Neural cell (in vitro differentiated cells): ENCODE measurements at regions not wholly inside any gene's neighbourhood (a gene's known extent, or its start where the extent isn't known, plus 50 kb on each side); places are given as distances from the start of the nearest gene placed in this dataset.

Experiments
- H2AFZ ChIP-seq: fragments of 200-600, 300-800 bp; sonication (generic), shearing (Covaris generic); 2 replicates; pipeline ENCODE4 v1.6.0; 2014; ENCODE audit warnings: low read depth, mild to moderate bottlenecking, antibody characterized with exemption, low read length, moderate library complexity
- H3F3A ChIP-seq: fragments of 200-600 bp; shearing (Covaris generic); 2 replicates; pipeline ENCODE4 v1.6.1; 2016; ENCODE audit warnings: mild to moderate bottlenecking, moderate library complexity, mixed read lengths, antibody characterized with exemption, low read length; ENCODE audit not compliant: insufficient read depth, poor library complexity, severe bottlenecking
- H3K27ac ChIP-seq: fragments of 200-600, 300-800 bp; sonication (generic), shearing (Covaris generic); 2 replicates; pipeline ENCODE4 v1.5.1; 2014; ENCODE audit warnings: mild to moderate bottlenecking, low read length, moderate library complexity
- H3K27me3 ChIP-seq: fragments of 300-800, 200-600 bp; sonication (generic), shearing (Covaris generic); 2 replicates; pipeline ENCODE4 v1.6.0; 2014; ENCODE audit warnings: mild to moderate bottlenecking, low read depth, low read length, moderate library complexity; ENCODE audit not compliant: insufficient read depth
- H3K36me3 ChIP-seq: fragments of 300-800, 200-600 bp; sonication (generic), shearing (Covaris generic); 2 replicates; pipeline ENCODE4 v1.5.1; 2014; ENCODE audit warnings: mild to moderate bottlenecking, antibody characterized with exemption, low read length, moderate library complexity; ENCODE audit not compliant: insufficient read depth
- H3K4me2 ChIP-seq: fragments of 300-800, 200-600 bp; sonication (generic), shearing (Covaris generic); 2 replicates; pipeline ENCODE4 v1.6.0; 2014; ENCODE audit warnings: mild to moderate bottlenecking, low read length
- H3K4me3 ChIP-seq: fragments of 300-800, 200-600 bp; sonication (generic), shearing (Covaris generic); 2 replicates; pipeline ENCODE4 v1.5.1; 2014; ENCODE audit warnings: mild to moderate bottlenecking, low read length, moderate library complexity
- H3K79me2 ChIP-seq: fragments of 200-600 bp; shearing (Covaris generic); replicated peaks from 2 replicates; pipeline ENCODE4 v1.6.0; 2014; ENCODE audit warnings: mild to moderate bottlenecking, low read length, moderate library complexity; ENCODE audit not compliant: insufficient read depth
- H3K9ac ChIP-seq: fragments of 300-800, 200-600 bp; sonication (generic), shearing (Covaris generic); 2 replicates; pipeline ENCODE4 v1.6.1; 2016; ENCODE audit warnings: mild to moderate bottlenecking, low read length, mixed read lengths
- H3K9me2 ChIP-seq: fragments of 200-600 bp; shearing (Covaris generic); 2 replicates; pipeline ENCODE4 v1.6.1; 2016; ENCODE audit warnings: mild to moderate bottlenecking, low read length, mixed read lengths; ENCODE audit not compliant: insufficient read depth
- H3K9me3 ChIP-seq: fragments of 200-600, 300-800 bp; sonication (generic), shearing (Covaris generic); 2 replicates; pipeline ENCODE4 v1.6.1; 2016; ENCODE audit warnings: mild to moderate bottlenecking, mixed run types, low read length, moderate library complexity, mixed read lengths
- H4K20me1 ChIP-seq: fragments of 200-600 bp; shearing (Covaris generic); 2 replicates; pipeline ENCODE4 v1.6.1; 2016; ENCODE audit warnings: mild to moderate bottlenecking, mixed run types; ENCODE audit not compliant: insufficient read depth
- CTCF ChIP-seq: fragments of 450-650 bp; IDR thresholded peaks from 2 replicates; pipeline ENCODE4 v1.5.1; 2014; ENCODE audit warnings: antibody characterized with exemption, mild to moderate bottlenecking, moderate library complexity; ENCODE audit not compliant: poor library complexity, severe bottlenecking
- EP300 ChIP-seq: fragments of 450-650 bp; conservative IDR thresholded peaks from 2 replicates; pipeline ENCODE4 v1.6.1; 2014; ENCODE audit warnings: antibody characterized with exemption, mild to moderate bottlenecking, moderate library complexity; ENCODE audit not compliant: poor library complexity, severe bottlenecking
- EZH2 ChIP-seq: fragments of 200-600, 300-800 bp; shearing (Covaris generic), sonication (generic); IDR thresholded peaks from 2 replicates; pipeline ENCODE4 v1.6.1; 2014; ENCODE audit warnings: antibody characterized with exemption, low read length, borderline replicate concordance, mild to moderate bottlenecking; ENCODE audit not compliant: insufficient read depth, poor library complexity, severe bottlenecking
- MXI1 ChIP-seq: fragments of 450-650 bp; conservative IDR thresholded peaks from 2 replicates; pipeline ENCODE4 v1.6.1; 2014; ENCODE audit warnings: antibody characterized with exemption, mild to moderate bottlenecking; ENCODE audit not compliant: poor library complexity, severe bottlenecking
- POLR2AphosphoS5 ChIP-seq: IDR thresholded peaks from 2 replicates; pipeline ENCODE4 v1.6.1; 2012
- RAD21 ChIP-seq: fragments of 450-650 bp; conservative IDR thresholded peaks from 2 replicates; pipeline ENCODE4 v1.6.1; 2014; ENCODE audit warnings: antibody characterized with exemption, mild to moderate bottlenecking, moderate library complexity
- REST ChIP-seq: IDR thresholded peaks from 2 replicates; pipeline ENCODE4 v1.6.1; 2012; ENCODE audit warnings: borderline replicate concordance
- SMC3 ChIP-seq: fragments of 450-650 bp; conservative IDR thresholded peaks from 2 replicates; pipeline ENCODE4 v1.6.1; 2014; ENCODE audit warnings: antibody characterized with exemption, mild to moderate bottlenecking, moderate library complexity; ENCODE audit not compliant: poor library complexity
- TAF1 ChIP-seq: IDR thresholded peaks from 2 replicates; pipeline ENCODE4 v1.6.1; 2012; ENCODE audit warnings: low read depth

GRCh38 chr7:81419731-81420130, 350.1 kb downstream of the HGF start:
- Histone ChIP-seq H4K20me1 (no peaks in the 10 kb centered on the region), H3K79me2 (no peaks in the 10 kb centered on the region), H3K4me3 (no peak overlapping the region), H3K9me3 (no peaks in the 10 kb centered on the region), H3K4me2 (no peak overlapping the region), H3K27me3 (no peaks in the 10 kb centered on the region), H3F3A (no peaks in the 10 kb centered on the region), H3K36me3 (no peaks in the 10 kb centered on the region), H3K9ac (no peak overlapping the region), H2AFZ (no peak overlapping the region), H3K27ac (no peak overlapping the region), H3K9me2 (no peaks in the 10 kb centered on the region)
- TF ChIP-seq CTCF (no peak), MXI1 (no peak), TAF1 (no peak), EP300 (no peak)

DNA sequence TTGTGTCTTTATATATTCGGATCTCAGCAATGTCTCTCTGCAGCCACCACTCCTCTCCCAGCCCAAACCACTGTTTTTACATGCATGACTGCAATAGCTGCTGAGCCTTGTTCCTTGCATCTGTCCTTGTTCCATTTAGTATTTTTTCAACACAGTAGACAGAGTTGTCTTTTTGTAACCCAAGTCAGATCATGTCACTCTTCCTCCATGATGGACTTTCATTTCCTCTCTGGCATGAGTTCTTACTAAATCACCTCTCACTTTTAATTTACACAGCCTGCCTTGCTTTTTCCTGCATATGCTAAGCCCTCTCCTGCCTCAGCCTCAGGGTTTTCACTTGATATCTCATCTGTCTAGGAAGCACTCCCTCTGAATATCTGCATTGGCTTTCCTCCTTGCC, 353.2 kb downstream of the HGF start:
- Histone ChIP-seq H2AFZ (no peak overlapping the region), H3K9me2 (no peaks in the 10 kb centered on the region), H3K27ac (no peak overlapping the region), H3K4me2 (no peak overlapping the region), H3K79me2 (no peaks in the 10 kb centered on the region), H3K9ac (no peak overlapping the region), H3K4me3 (no peak overlapping the region), H3F3A (no peaks in the 10 kb centered on the region), H3K36me3 (no peaks in the 10 kb centered on the region), H3K9me3 (no peaks in the 10 kb centered on the region), H3K27me3 (no peaks in the 10 kb centered on the region), H4K20me1 (no peaks in the 10 kb centered on the region)
- TF ChIP-seq TAF1, result no peak
- no peak for TF ChIP-seq MXI1

- Histone ChIP-seq H3K27ac (no peak overlapping the region), H3K9ac (no peak overlapping the region), H3K4me3 (no peak overlapping the region), H3K4me2 (no peak overlapping the region), H3K79me2 (no peaks in the 10 kb centered on the region), H3F3A (no peaks in the 10 kb centered on the region), H3K9me3 (no peaks in the 10 kb centered on the region), H4K20me1 (no peaks in the 10 kb centered on the region), H3K27me3 (no peaks in the 10 kb centered on the region), H2AFZ (no peak overlapping the region), H3K9me2 (no peaks in the 10 kb centered on the region), H3K36me3 (no peaks in the 10 kb centered on the region)
- TF ChIP-seq RAD21 (no peak), SMC3 (no peak), EP300 (no peak), EZH2 (no peak), CTCF (no peak), REST (no peak), TAF1 (no peak), POLR2AphosphoS5 (no peak), MXI1 (no peak)
These were observed 354.7 kb downstream of the HGF start for GRCh38 chr7:81415181-81415580.
